ENCODE measurements at regions not wholly inside any gene's neighbourhood (a gene's known extent, or its start where the extent isn't known, plus 50 kb on each side); places are given as distances from the start of the nearest gene placed in this dataset.
"Not testable (repeated sequence)": the region's sequence is repeated elsewhere in the genome, so short reads cannot be mapped to it uniquely, and the experiment has no call there.

DNA sequence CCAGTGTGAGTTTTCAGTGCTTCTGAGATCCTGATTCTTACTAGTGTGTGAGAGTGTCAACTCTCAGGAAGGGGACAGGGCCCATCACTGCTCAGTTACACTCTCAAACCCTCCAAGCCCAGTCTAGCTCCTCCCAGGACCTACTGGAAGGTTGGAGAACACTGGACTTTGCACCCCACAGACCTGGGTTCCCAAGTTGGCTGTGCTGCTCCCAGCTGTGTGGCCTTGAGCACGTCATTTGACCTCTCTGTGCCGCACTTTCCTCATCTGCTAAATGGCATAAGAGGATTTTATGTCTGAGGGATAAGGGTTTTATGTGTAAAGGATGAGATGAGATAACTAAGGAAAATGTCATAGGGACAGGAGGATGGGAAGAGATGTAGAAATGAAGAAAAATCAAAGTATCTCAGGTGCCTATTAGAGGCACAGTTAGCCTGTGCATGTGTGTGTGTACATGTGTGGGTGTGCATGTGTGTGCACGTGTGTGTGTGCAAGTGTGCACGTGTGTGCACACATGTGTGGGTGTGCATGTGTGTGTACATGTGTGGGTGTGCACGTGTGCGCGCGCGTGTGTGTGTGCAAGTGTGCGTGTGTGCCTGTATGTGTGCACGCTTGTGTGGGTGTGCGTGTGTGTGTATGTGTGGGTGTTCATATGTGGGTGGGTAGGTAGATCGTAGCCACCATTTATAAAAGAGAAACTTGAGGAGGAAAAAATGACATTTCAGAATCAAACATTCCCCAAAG, 108.0 kb upstream of the GRK3 start:
- DNase-seq (ENCODE audit: low spot score) = not testable (repeated sequence)

GRCh38 chr22:25458631-25459030, 105.8 kb upstream of the GRK3 start:
- not testable (repeated sequence) for DNase-seq (ENCODE audit: low spot score)

DNA sequence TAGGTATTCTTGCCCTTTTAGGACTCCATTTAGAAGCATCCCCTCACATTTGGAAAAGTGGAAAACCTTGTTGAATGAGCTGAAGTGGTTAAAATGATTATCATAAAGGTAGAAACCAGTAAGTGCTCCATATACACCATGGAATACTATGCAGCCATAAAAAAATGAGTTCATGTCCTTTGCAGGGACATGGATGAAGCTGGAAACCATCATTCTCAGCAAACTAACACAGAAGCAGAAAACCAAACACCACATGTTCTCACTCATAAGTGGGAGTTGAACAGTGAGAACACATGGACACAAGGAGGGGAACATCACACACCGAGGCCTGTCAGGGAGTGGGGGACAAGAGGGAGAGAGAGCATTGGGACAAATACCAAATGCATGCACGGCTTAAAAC, 103.8 kb upstream of the GRK3 start:
- not testable (repeated sequence) for DNase-seq (ENCODE audit: low spot score)

- DNase-seq (ENCODE audit: low spot score) = no peak
Observed at GRCh38 chr22:25461301-25461700, 103.2 kb upstream of the GRK3 start.

- peak; percentile 76 for DNase-seq (ENCODE audit: low spot score)
Observed at GRCh38 chr22:25462474-25463346, 101.8 kb upstream of the GRK3 start.

DNA sequence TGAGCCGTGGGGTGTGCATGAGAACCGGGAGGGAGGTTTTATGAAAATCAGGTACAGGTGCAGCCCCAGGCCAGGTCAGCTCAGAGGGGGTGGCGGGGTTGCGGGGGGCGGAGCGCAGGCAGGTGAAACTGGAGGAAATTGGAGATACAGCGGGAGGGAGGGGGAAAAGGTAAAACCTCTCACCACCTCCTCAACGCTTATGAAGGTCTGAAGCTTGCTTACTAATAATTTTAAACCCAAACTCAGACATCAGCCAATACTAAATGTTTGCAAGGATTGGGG, 101.2 kb upstream of the GRK3 start:
- DNase-seq (ENCODE audit: low spot score) = not testable (repeated sequence)

- not testable (repeated sequence) for DNase-seq (ENCODE audit: low spot score)
Observed at GRCh38 chr22:25464326-25464725, 100.1 kb upstream of the GRK3 start.

GRCh38 chr22:25465949-25466348, 98.5 kb upstream of the GRK3 start:
- DNase-seq (ENCODE audit: low spot score) = no peak

- no peak for DNase-seq (ENCODE audit: low spot score)
Observed at GRCh38 chr22:25472382-25472781, 92.1 kb upstream of the GRK3 start.

DNA sequence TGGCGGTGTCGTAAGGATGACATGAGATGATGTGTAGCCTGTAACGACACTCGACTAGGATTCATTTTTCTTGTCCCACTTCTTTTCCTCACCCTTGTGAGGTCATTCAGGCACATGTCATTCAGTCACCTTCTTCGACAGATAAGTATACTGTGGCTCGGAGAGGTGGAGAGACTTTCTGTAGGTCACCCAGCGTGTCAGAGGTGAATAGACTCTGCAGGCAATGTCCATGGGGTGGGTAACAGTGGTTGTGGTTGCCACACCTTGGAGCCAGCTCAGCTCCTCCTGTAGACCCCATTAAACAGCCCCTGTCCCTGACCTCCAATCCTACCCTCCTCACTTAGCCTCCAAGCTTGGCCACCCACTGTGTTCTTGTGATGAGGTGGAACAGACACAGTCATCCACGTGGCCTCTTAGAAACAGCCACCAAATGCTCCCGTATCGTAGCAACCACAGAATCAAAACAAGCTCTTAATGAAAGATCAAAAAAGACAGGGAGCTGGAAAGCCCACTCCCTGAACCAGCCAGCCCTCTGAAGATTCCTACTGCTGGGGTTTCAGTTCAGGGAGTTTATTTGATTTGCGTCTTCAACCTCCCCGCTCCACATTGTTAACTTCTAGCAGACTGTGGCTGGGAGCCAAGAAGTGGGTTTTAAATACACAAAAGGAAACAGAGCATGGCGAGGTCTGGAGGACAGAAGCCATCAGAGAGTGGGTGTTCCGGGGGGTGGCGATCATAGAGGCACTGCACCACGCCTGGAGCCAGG, 89.0 kb upstream of the GRK3 start:
- DNase-seq (ENCODE audit: low spot score) = no peak

DNA sequence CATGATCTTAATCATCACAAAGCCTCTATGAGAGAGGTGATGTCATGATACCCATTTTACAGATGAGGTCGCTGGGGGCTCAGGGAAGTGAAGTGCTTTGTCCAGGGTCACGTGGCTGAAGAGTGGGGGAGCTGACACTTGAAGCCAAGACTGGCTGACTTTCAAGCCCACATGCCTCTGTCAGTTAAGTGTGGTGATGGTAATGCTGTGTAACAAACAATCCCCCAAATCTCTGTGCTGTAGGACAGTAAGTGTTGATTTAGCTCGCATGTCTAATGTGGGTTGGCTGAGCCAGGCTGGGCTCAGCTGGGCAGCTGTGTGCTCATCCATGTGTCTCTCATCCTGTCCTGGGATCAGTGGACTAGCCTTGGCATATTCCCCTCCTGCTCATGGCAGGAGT, 87.1 kb upstream of the GRK3 start:
- DNase-seq (ENCODE audit: low spot score) = no peak

DNA sequence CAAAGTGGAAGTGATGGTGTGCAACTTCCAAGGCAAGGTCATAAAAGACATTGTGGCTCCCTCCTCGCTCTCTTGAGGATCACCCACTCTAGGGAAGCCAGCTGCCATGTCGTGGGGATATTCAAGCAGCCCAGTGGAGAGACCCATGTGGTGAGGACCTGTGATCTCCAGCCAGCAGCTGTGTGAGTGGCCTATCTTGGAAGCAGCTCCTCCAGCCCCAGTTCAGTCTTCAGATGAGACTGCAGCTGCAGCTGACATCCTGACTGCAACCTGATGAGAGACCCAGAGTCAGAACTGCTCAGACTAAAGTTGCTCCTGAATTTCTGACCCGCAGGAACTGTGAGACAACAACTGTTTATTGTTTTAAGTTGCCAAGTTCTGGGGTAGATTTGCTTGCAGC, 86.4 kb upstream of the GRK3 start:
- no peak for DNase-seq (ENCODE audit: low spot score)

- no peak for DNase-seq (ENCODE audit: low spot score)
Observed at GRCh38 chr22:25478528-25478927, 85.9 kb upstream of the GRK3 start.

DNA sequence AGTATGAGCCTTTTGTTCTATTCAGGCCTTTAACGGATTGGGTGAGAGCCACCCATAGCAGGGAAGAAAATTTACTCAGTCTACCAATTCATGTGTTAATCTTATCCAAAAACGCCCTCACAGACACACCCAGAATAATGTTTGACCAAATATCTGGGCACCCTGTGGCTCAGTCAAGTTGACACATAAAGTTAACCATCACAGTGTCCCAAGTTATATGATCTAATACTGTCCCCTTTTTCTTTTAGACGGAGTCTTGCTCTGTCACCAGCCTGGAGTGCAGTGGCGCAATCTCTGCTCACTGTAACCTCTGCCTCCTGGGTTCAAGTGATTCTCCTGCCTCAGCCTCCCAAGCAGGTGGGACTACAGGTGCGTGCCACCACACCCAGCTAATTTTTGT, 83.6 kb upstream of the GRK3 start:
- not testable (repeated sequence) for DNase-seq (ENCODE audit: low spot score)

- no peak for DNase-seq (ENCODE audit: low spot score)
Observed at GRCh38 chr22:25482091-25482760, 82.2 kb upstream of the GRK3 start.

GRCh38 chr22:25482868-25483639, 81.4 kb upstream of the GRK3 start:
- no peak for DNase-seq (ENCODE audit: low spot score)

GRCh38 chr22:25483931-25484330, 80.5 kb upstream of the GRK3 start:
- DNase-seq (ENCODE audit: low spot score) = no peak

- no peak for DNase-seq (ENCODE audit: low spot score)
Observed at GRCh38 chr22:25484521-25485315, 79.8 kb upstream of the GRK3 start.

DNA sequence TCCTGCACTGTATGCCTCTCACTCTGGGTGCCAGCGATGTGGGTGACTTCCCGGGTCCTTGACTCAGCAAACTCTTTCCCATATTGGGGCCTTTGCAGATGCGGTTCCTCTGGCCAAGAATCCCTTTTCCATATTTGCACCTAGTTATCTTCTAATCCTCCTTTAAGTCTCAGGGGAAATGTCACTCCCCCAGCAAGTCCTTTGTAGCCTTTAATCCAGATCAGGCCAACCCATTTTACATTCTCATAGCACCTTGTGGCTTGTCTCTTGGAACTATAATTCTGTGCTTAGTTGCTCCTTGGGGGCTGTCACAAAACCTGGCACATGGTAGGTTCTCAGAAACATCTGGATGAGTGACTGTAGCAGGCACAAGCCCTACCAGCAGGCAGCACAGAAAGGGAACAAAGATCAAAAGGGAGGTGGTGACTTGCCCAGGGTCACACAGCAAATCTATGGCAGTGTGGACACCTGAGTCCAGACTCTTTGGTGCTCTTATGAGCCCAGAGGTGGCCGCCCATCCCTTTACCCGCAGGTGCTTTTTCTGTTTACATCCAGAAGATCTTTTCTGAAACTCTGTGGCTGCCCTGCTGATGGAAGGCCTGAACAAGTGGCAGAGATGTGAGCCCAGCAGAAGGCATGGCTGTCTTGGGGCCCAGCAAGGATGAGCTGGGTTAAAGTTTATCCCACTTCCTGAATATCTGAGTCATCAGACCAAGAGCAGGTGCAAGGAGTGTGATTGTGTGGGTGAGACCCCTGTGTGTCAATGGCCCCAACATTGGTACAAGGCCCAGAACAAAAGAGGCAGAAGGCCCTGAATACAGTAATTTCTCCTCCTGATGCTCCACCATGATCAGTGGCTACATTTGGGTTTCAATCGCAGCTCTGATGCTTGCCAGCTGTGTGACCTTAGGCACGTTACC, 78.6 kb upstream of the GRK3 start:
- DNase-seq (ENCODE audit: low spot score) = no peak

All from mucosa of gallbladder (tissue), 1 donor.